ENCODE measurements at regions not wholly inside any gene's neighbourhood (a gene's known extent, or its start where the extent isn't known, plus 50 kb on each side); places are given as distances from the start of the nearest gene placed in this dataset.
"Not testable (repeated sequence)": the region's sequence is repeated elsewhere in the genome, so short reads cannot be mapped to it uniquely, and the experiment has no call there.

DNA sequence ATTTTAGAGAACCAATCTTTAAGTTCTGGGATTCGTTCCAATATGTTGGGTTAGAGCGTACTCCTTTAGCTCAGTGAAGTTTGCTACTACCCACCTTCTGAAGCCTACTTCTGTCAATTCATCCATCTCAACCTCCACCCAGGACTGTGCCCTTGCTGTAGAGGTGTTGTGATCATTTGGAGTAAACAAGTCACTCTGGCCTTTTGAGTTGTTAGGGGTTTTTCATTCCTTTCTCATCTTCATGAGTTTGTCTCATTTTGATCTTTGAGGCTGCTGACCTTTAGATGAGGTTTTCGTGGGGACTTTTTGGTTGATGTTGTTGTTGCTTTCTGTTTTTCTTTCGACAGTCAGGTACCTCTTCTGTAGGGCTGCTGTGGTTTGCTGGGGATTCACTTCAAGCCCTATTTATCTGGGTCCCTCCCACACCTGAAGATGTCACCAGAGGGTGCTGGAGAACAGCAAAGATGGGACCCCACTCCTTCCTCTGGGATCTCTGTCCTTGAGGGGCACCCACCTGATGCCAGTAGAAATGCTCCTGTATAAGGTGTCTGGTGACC lies 158.4 kb downstream of the ANKRD36B start:
- not testable (repeated sequence) for H3K4me1 Mint-ChIP-seq; H3K4me1 ChIP-seq (ENCODE audit: control insufficient read depth, insufficient read depth, low read length, poor library complexity, severe bottlenecking); DNase-seq; ATAC-seq (ENCODE audit: low read depth in 2 of 2); H3K36me3 ChIP-seq (ENCODE audit: control insufficient read depth, insufficient read depth, low read length); H3K9me3 Mint-ChIP-seq; H3K4me3 ChIP-seq (ENCODE audit: low read depth, low read length); H3K4me3 Mint-ChIP-seq; H3K9me3 ChIP-seq (ENCODE audit: control insufficient read depth in 2 of 2, low read length in 2 of 2); H3K27ac ChIP-seq (ENCODE audit: insufficient read depth, low read length, poor library complexity, severe bottlenecking); H3K27me3 ChIP-seq (ENCODE audit: control insufficient read depth, insufficient read depth, low read length); H3K36me3 Mint-ChIP-seq; H3K27me3 Mint-ChIP-seq; H3K27ac Mint-ChIP-seq

DNA sequence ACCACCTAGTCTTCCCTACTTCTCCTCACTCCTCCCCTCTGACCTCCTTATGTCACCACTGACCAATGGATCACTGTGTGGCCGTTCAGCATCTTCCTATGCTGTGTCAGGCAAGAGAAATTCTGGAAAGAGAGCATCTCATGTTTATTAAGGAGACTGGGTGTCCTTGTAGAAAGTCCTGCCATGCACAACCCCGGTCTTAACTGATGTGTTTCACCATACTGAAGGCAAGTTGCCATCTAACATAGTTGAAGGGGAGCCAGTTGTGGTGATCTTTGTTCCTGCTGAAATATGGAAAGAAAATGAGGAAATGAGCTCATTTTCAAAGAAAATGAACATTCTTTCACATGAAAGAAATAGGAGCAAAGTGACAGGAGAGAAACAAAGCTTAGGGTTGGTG lies 167.3 kb downstream of the ANKRD36B start:
- H3K36me3 ChIP-seq (ENCODE audit: control insufficient read depth, insufficient read depth, low read length); H3K27me3 Mint-ChIP-seq; H3K4me3 Mint-ChIP-seq: not testable (repeated sequence)

DNA sequence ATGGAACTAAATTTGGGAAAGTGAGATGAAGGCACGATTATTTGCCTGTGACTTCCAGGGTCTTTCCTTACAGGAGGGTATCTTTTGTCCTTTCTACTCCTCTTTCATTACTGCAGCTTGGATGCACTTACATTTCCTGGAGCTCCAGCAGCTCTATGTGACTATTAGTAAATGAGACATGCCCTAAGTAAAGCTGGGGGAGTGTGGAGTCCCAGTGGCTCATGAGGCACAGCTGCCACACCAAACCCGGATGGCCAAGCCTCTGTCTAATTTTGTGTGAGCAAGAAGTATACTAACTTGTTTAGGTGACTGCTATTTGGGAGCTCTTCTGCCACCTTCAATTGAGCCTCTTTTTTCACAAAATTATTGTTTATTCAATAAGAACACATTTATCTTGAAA lies 183.3 kb downstream of the ANKRD36B start:
- H3K36me3 Mint-ChIP-seq; H3K4me3 ChIP-seq (ENCODE audit: low read depth, low read length); DNase-seq; H3K36me3 ChIP-seq (ENCODE audit: control insufficient read depth, insufficient read depth, low read length); H3K27ac ChIP-seq (ENCODE audit: insufficient read depth, low read length, poor library complexity, severe bottlenecking); H3K27ac Mint-ChIP-seq; H3K4me1 Mint-ChIP-seq; ATAC-seq (ENCODE audit: low read depth in 2 of 2); H3K4me1 ChIP-seq (ENCODE audit: control insufficient read depth, insufficient read depth, low read length, poor library complexity, severe bottlenecking); H3K27me3 ChIP-seq (ENCODE audit: control insufficient read depth, insufficient read depth, low read length); H3K9me3 Mint-ChIP-seq; H3K4me3 Mint-ChIP-seq; H3K27me3 Mint-ChIP-seq; H3K9me3 ChIP-seq (ENCODE audit: control insufficient read depth in 2 of 2, low read length in 2 of 2): not testable (repeated sequence)

More for the DNA sequence above, 167.3 kb downstream of the ANKRD36B start:
- not testable (repeated sequence) for H3K4me1 Mint-ChIP-seq; H3K4me1 ChIP-seq (ENCODE audit: control insufficient read depth, insufficient read depth, low read length, poor library complexity, severe bottlenecking); H3K27ac ChIP-seq (ENCODE audit: insufficient read depth, low read length, poor library complexity, severe bottlenecking); H3K4me3 ChIP-seq (ENCODE audit: low read depth, low read length); H3K36me3 Mint-ChIP-seq; H3K9me3 ChIP-seq (ENCODE audit: control insufficient read depth in 2 of 2, low read length in 2 of 2); H3K27me3 ChIP-seq (ENCODE audit: control insufficient read depth, insufficient read depth, low read length); H3K27ac Mint-ChIP-seq; DNase-seq; H3K9me3 Mint-ChIP-seq; ATAC-seq (ENCODE audit: low read depth in 2 of 2)

GRCh38 chr2:97405172-97405737 lies 184.4 kb downstream of the ANKRD36B start:
- not testable (repeated sequence) for H3K4me3 Mint-ChIP-seq; H3K9me3 ChIP-seq (ENCODE audit: control insufficient read depth in 2 of 2, low read length in 2 of 2); ATAC-seq (ENCODE audit: low read depth in 2 of 2); H3K27me3 ChIP-seq (ENCODE audit: control insufficient read depth, insufficient read depth, low read length); H3K4me3 ChIP-seq (ENCODE audit: low read depth, low read length); H3K36me3 ChIP-seq (ENCODE audit: control insufficient read depth, insufficient read depth, low read length); H3K4me1 Mint-ChIP-seq; H3K27me3 Mint-ChIP-seq; H3K27ac Mint-ChIP-seq; DNase-seq; H3K4me1 ChIP-seq (ENCODE audit: control insufficient read depth, insufficient read depth, low read length, poor library complexity, severe bottlenecking); H3K9me3 Mint-ChIP-seq; H3K27ac ChIP-seq (ENCODE audit: insufficient read depth, low read length, poor library complexity, severe bottlenecking); H3K36me3 Mint-ChIP-seq

- H3K27ac Mint-ChIP-seq, H3K27me3 Mint-ChIP-seq: not testable (repeated sequence)
Measured at GRCh38 chr2:97402678-97403077, 187.0 kb downstream of the ANKRD36B start.

DNA sequence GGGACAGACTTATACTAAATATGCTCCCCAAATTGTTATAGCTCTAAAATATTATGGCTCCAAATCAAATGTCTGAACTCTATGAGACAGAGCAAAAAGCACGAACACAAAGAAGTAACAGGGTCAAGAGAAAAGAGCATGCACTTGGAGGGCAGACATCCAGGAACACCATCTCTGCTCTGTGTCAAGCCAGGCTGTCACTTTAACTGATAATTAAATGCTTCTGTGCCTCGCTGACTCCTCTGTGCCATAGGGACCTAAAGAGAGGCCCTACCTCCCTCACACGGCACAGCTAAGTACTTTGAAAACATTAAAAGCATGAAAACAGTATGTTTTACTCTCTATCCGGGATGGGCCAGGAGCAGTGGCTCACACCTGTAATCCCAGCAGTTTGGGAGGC lies 194.0 kb downstream of the ANKRD36B start:
- H3K36me3 Mint-ChIP-seq; ATAC-seq (ENCODE audit: low read depth in 2 of 2); H3K9me3 Mint-ChIP-seq; H3K4me3 ChIP-seq (ENCODE audit: low read depth, low read length); H3K9me3 ChIP-seq (ENCODE audit: control insufficient read depth in 2 of 2, low read length in 2 of 2); H3K4me1 ChIP-seq (ENCODE audit: control insufficient read depth, insufficient read depth, low read length, poor library complexity, severe bottlenecking); H3K36me3 ChIP-seq (ENCODE audit: control insufficient read depth, insufficient read depth, low read length); H3K27ac Mint-ChIP-seq; H3K4me1 Mint-ChIP-seq; H3K4me3 Mint-ChIP-seq; H3K27me3 Mint-ChIP-seq; H3K27ac ChIP-seq (ENCODE audit: insufficient read depth, low read length, poor library complexity, severe bottlenecking); DNase-seq; H3K27me3 ChIP-seq (ENCODE audit: control insufficient read depth, insufficient read depth, low read length): not testable (repeated sequence)

More at GRCh38 chr2:97402678-97403077, 187.0 kb downstream of the ANKRD36B start:
- H3K36me3 Mint-ChIP-seq; H3K27me3 ChIP-seq (ENCODE audit: control insufficient read depth, insufficient read depth, low read length); H3K4me3 Mint-ChIP-seq; DNase-seq; ATAC-seq (ENCODE audit: low read depth in 2 of 2); H3K9me3 Mint-ChIP-seq; H3K4me1 Mint-ChIP-seq; H3K36me3 ChIP-seq (ENCODE audit: control insufficient read depth, insufficient read depth, low read length); H3K9me3 ChIP-seq (ENCODE audit: control insufficient read depth in 2 of 2, low read length in 2 of 2); H3K27ac ChIP-seq (ENCODE audit: insufficient read depth, low read length, poor library complexity, severe bottlenecking); H3K4me3 ChIP-seq (ENCODE audit: low read depth, low read length); H3K4me1 ChIP-seq (ENCODE audit: control insufficient read depth, insufficient read depth, low read length, poor library complexity, severe bottlenecking): not testable (repeated sequence)

DNA sequence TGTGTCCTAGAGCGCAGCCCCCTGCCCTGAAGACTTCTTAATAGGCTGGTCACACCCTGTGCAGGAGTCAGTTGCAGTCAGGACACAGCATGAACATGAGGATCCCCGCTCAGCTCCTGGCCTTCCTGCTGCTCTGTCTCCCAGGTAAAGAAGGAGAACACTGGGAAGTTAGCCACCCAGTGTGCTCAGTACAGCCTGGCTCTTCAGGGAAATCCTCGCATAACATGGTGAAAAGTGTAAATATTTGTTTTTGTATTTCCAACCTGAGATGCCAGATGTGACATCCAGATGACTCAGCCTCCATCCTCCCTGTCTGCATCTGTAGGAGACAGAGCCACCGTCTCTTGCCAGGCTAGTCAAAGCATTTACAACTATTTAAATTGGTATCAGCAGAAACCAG lies 203.9 kb downstream of the ANKRD36B start:
- H3K4me1 ChIP-seq (ENCODE audit: control insufficient read depth, insufficient read depth, low read length, poor library complexity, severe bottlenecking); H3K4me3 ChIP-seq (ENCODE audit: low read depth, low read length); H3K4me1 Mint-ChIP-seq; H3K27me3 ChIP-seq (ENCODE audit: control insufficient read depth, insufficient read depth, low read length); ATAC-seq (ENCODE audit: low read depth in 2 of 2); H3K4me3 Mint-ChIP-seq; H3K9me3 Mint-ChIP-seq; H3K27ac ChIP-seq (ENCODE audit: insufficient read depth, low read length, poor library complexity, severe bottlenecking); H3K36me3 Mint-ChIP-seq; H3K27me3 Mint-ChIP-seq; H3K9me3 ChIP-seq (ENCODE audit: control insufficient read depth in 2 of 2, low read length in 2 of 2); H3K27ac Mint-ChIP-seq; H3K36me3 ChIP-seq (ENCODE audit: control insufficient read depth, insufficient read depth, low read length); DNase-seq: not testable (repeated sequence)

DNA sequence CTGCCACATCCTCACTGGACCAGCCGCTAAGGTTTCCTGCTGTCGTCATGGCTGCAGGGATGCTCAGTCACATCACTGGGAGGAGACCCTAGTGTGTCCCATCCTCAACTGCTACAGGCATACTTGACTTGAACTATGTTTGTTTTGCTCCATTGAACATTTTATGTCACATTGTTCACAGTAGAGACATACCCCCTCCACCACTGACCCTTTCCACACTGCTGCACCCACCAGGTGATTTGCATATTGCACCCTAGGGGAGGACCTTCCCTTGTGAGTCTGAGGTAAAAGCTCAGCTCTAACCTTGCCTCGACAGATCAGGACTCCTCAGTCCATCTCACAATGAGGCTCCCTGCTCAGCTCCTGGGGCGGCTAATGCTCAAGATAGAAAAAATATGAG lies 213.8 kb downstream of the ANKRD36B start:
- not testable (repeated sequence) for H3K9me3 ChIP-seq (ENCODE audit: control insufficient read depth in 2 of 2, low read length in 2 of 2); H3K4me3 ChIP-seq (ENCODE audit: low read depth, low read length); H3K4me1 Mint-ChIP-seq; H3K27ac Mint-ChIP-seq; ATAC-seq (ENCODE audit: low read depth in 2 of 2); H3K27ac ChIP-seq (ENCODE audit: insufficient read depth, low read length, poor library complexity, severe bottlenecking); DNase-seq; H3K36me3 ChIP-seq (ENCODE audit: control insufficient read depth, insufficient read depth, low read length); H3K4me1 ChIP-seq (ENCODE audit: control insufficient read depth, insufficient read depth, low read length, poor library complexity, severe bottlenecking); H3K36me3 Mint-ChIP-seq; H3K27me3 Mint-ChIP-seq; H3K4me3 Mint-ChIP-seq; H3K9me3 Mint-ChIP-seq; H3K27me3 ChIP-seq (ENCODE audit: control insufficient read depth, insufficient read depth, low read length)

Measured in CD4-positive, CD25-positive, alpha-beta regulatory T cell (primary cell).